H1 (cell line): ENCODE measurements at regions not wholly inside any gene's neighbourhood (a gene's known extent, or its start where the extent isn't known, plus 50 kb on each side); places are given as distances from the start of the nearest gene placed in this dataset.

Experiments used
- BACH1 ChIP-seq: IDR thresholded peaks from 2 replicates; pipeline ENCODE4 v1.6.1; 2012; ENCODE audit warnings: low read length, improper control_type of control experiment
- CEBPB ChIP-seq: IDR thresholded peaks from 2 replicates; pipeline ENCODE4 v1.6.1; 2012; ENCODE audit warnings: low read depth, low read length
- CHD2 ChIP-seq: IDR thresholded peaks from 2 replicates; pipeline ENCODE4 v1.6.1; 2012; ENCODE audit warnings: low read length, improper control_type of control experiment
- EGR1 ChIP-seq: IDR thresholded peaks from 2 replicates; pipeline ENCODE4 v1.6.1; 2011; ENCODE audit warnings: low read depth, low read length, borderline replicate concordance
- HDAC2 ChIP-seq, 2 experiments: fragments of 300-600 bp in 1 of 2; sonication (generic) in 1 of 2; IDR thresholded peaks; 2 replicates each; pipeline ENCODE4 v1.6.1; 2011 to 2012; ENCODE audit warnings: low read depth in 2 of 2, low read length in 2 of 2, mild to moderate bottlenecking in 2 of 2, moderate library complexity in 2 of 2, borderline replicate concordance in 1 of 2, inconsistent platforms in 1 of 2
- JUN ChIP-seq: IDR thresholded peaks from 2 replicates; pipeline ENCODE4 v1.6.1; 2011; ENCODE audit warnings: low read depth, mild to moderate bottlenecking, improper control_type of control experiment, low read length
- KDM5A ChIP-seq: fragments of 200-600 bp; IDR thresholded peaks from 2 replicates; pipeline ENCODE4 v1.7.1; 2012; ENCODE audit warnings: mild to moderate bottlenecking, low read length, inconsistent platforms, mixed read lengths
- RNF2 ChIP-seq: fragments of 200-900, 300-1000 bp; sonication (generic); IDR thresholded peaks from 2 replicates; pipeline ENCODE4 v1.7.1; 2016; ENCODE audit warnings: borderline replicate concordance, low read depth, mild to moderate bottlenecking, antibody characterized with exemption, low read length; ENCODE audit not compliant: poor library complexity, severe bottlenecking; ENCODE audit errors: missing control alignments
- TAF1 ChIP-seq: IDR thresholded peaks from 2 replicates; pipeline ENCODE4 v1.6.1; 2011; ENCODE audit warnings: mild to moderate bottlenecking, low read depth, low read length
- TBP ChIP-seq: IDR thresholded peaks from 2 replicates; pipeline ENCODE4 v1.6.1; 2011; ENCODE audit warnings: low read depth, low read length, improper control_type of control experiment
- TCF12 ChIP-seq: IDR thresholded peaks from 2 replicates; pipeline ENCODE4 v1.6.1; 2011; ENCODE audit warnings: low read depth, mild to moderate bottlenecking, low read length
- ZNF274 ChIP-seq: IDR thresholded peaks from 2 replicates; pipeline ENCODE4 v1.7.0; 2012; ENCODE audit warnings: low read length, borderline replicate concordance; ENCODE audit errors: extremely low read depth
- TF ChIP-seq, protein P1 (sequence below), 3 experiments: IDR thresholded peaks; 1 replicate in 2 of 3; 2 replicates in 1 of 3; pipeline versions ENCODE4 v1.5.1 to v1.6.1; 2011; ENCODE audit warnings: low read length in 3 of 3, mild to moderate bottlenecking in 3 of 3, inconsistent platforms in 2 of 3, low read depth in 1 of 3, moderate library complexity in 1 of 3; ENCODE audit not compliant: insufficient read depth in 1 of 3; ENCODE audit errors: control extremely low read depth in 1 of 3

- TF ChIP-seq EGR1 (no peak), CHD2 (no peak), CEBPB (no peak), TCF12 (no peak), ZNF274 (no peak), JUN (no peak), TBP (no peak), BACH1 (no peak), TAF1 (no peak), HDAC2 (IDR thresholded peaks at IDR 0.05; ENCODE audit: borderline replicate concordance in 1 of 2, low read depth in 2 of 2, low read length in 2 of 2) (no peak), KDM5A (no peak), RNF2 (no peak)
- TF ChIP-seq, protein P1, sequence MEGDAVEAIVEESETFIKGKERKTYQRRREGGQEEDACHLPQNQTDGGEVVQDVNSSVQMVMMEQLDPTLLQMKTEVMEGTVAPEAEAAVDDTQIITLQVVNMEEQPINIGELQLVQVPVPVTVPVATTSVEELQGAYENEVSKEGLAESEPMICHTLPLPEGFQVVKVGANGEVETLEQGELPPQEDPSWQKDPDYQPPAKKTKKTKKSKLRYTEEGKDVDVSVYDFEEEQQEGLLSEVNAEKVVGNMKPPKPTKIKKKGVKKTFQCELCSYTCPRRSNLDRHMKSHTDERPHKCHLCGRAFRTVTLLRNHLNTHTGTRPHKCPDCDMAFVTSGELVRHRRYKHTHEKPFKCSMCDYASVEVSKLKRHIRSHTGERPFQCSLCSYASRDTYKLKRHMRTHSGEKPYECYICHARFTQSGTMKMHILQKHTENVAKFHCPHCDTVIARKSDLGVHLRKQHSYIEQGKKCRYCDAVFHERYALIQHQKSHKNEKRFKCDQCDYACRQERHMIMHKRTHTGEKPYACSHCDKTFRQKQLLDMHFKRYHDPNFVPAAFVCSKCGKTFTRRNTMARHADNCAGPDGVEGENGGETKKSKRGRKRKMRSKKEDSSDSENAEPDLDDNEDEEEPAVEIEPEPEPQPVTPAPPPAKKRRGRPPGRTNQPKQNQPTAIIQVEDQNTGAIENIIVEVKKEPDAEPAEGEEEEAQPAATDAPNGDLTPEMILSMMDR (IDR thresholded peaks at IDR 0.05; ENCODE audit: control extremely low read depth in 1 of 3, insufficient read depth in 1 of 3, low read depth in 1 of 3, low read length in 3 of 3): no peak
These were observed 647.0 kb downstream of the EFNA5 start for GRCh38 chr5:107023732-107024131.
